SK-N-SH (cell line): ENCODE measurements at regions not wholly inside any gene's neighbourhood (a gene's known extent, or its start where the extent isn't known, plus 50 kb on each side); places are given as distances from the start of the nearest gene placed in this dataset.

ENCODE experiments used
- CTCF ChIA-PET: fragments of 300-600, 350-600 bp; formaldehyde crosslinking; extraction: SDS; loops from one replicate; lab custom pipeline; 2021; lab: Yijun Ruan, JAX
- POLR2A ChIA-PET: fragments of 350-600 bp; sonication (Branson Sonifier 250); formaldehyde crosslinking; extraction: SDS; loops from one replicate; lab custom pipeline; 2020; ENCODE audit warnings: antibody characterized with exemption, inconsistent platforms; lab: Yijun Ruan, JAX
- DNase-seq: peaks from one replicate; pipeline ENCODE4 v3.0.0; 2012
- H2AFZ ChIP-seq: fragments of 200-600 bp; sonication (generic); 2 replicates; pipeline ENCODE4 v1.8.1; 2016; ENCODE audit warnings: antibody characterized with exemption, mild to moderate bottlenecking, low read depth
- H3F3A ChIP-seq: fragments of 200-600 bp; sonication (generic); replicated peaks from 2 replicates; pipeline ENCODE3; 2016; ENCODE audit warnings: antibody characterized with exemption, mild to moderate bottlenecking; ENCODE audit not compliant: insufficient read depth
- H3K27ac ChIP-seq, 2 experiments: fragments of 200-500 bp in 1 of 2; fragments of 200-600 bp in 1 of 2; sonication (Bioruptor generic) in 1 of 2; sonication (generic), shearing (Covaris generic) in 1 of 2; 2 replicates each; pipeline versions ENCODE4 v1.5.1 to v1.6.1; 2014 to 2016; ENCODE audit warnings: low read depth in 2 of 2, inconsistent platforms in 1 of 2, low read length in 1 of 2, mild to moderate bottlenecking in 1 of 2, mixed read lengths in 1 of 2
- H3K27me3 ChIP-seq: fragments of 200-600 bp; sonication (generic), shearing (Covaris generic); 2 replicates; pipeline ENCODE4 v1.6.1; 2016; ENCODE audit warnings: mixed run types; ENCODE audit not compliant: insufficient read depth
- H3K36me3 ChIP-seq, 2 experiments: fragments of 200-500 bp in 1 of 2; fragments of 200-600 bp in 1 of 2; sonication (Bioruptor generic) in 1 of 2; sonication (generic) in 1 of 2; replicated peaks in 1 of 2; 2 replicates each; pipeline versions ENCODE3 to v1.5.1; 2014 to 2016; ENCODE audit warnings: low read length in 1 of 2, mild to moderate bottlenecking in 1 of 2; ENCODE audit not compliant: insufficient read depth in 2 of 2, control insufficient read depth in 1 of 2
- H3K4me1 ChIP-seq, 2 experiments: fragments of 200-500 bp in 1 of 2; fragments of 200-600 bp in 1 of 2; sonication (Bioruptor generic) in 1 of 2; sonication (generic), shearing (Covaris generic) in 1 of 2; 2 replicates each; pipeline versions ENCODE4 v1.5.1 to v1.6.1; 2014 to 2016; ENCODE audit warnings: low read depth in 1 of 2, low read length in 1 of 2, mixed run types in 1 of 2; ENCODE audit not compliant: insufficient read depth in 2 of 2, control insufficient read depth in 1 of 2
- H3K4me2 ChIP-seq: fragments of 200-600 bp; sonication (generic), shearing (Covaris generic); 2 replicates; pipeline ENCODE4 v1.6.1; 2017; ENCODE audit warnings: mixed run types
- H3K4me3 ChIP-seq, 2 experiments: fragments of 200-500 bp in 1 of 2; fragments of 200-600 bp in 1 of 2; sonication (Bioruptor generic) in 1 of 2; sonication (generic), shearing (Covaris generic) in 1 of 2; 2 replicates each; pipeline versions ENCODE4 v1.5.1 to v1.8.1; 2014 to 2016; ENCODE audit warnings: low read depth in 2 of 2, inconsistent platforms in 1 of 2, low read length in 1 of 2, mild to moderate bottlenecking in 1 of 2, mixed read lengths in 1 of 2, moderate library complexity in 1 of 2
- H3K79me2 ChIP-seq: fragments of 200-600 bp; sonication (generic); 2 replicates; pipeline ENCODE4 v1.8.1; 2017; ENCODE audit warnings: mild to moderate bottlenecking; ENCODE audit not compliant: insufficient read depth
- H3K9ac ChIP-seq: fragments of 200-600 bp; sonication (generic); 2 replicates; pipeline ENCODE4 v1.6.1; 2017; ENCODE audit warnings: mixed run types
- H3K9me2 ChIP-seq: fragments of 200-600 bp; sonication (generic); 2 replicates; pipeline ENCODE4 v1.6.1; 2017; ENCODE audit warnings: mixed run types
- H3K9me3 ChIP-seq: fragments of 200-600 bp; sonication (generic); 2 replicates; pipeline ENCODE4 v1.6.1; 2017; ENCODE audit warnings: mixed run types, mild to moderate bottlenecking, moderate library complexity
- H4K20me1 ChIP-seq: fragments of 200-600 bp; sonication (generic); 2 replicates; pipeline ENCODE4 v1.6.1; 2017; ENCODE audit warnings: mild to moderate bottlenecking, mixed run types; ENCODE audit not compliant: insufficient read depth
- CTCF ChIP-seq: fragments of 200-600 bp; sonication (generic); IDR thresholded peaks from 2 replicates; pipeline ENCODE4 v1.6.1; 2017; ENCODE audit warnings: antibody characterized with exemption, mild to moderate bottlenecking, moderate library complexity
- ELF1 ChIP-seq: IDR thresholded peaks from 2 replicates; pipeline ENCODE4 v1.4.0; 2012
- EP300 ChIP-seq, 2 experiments: IDR thresholded peaks; 2 replicates each; pipeline versions ENCODE4 v1.4.0 to v1.6.1; 2012; ENCODE audit warnings: borderline replicate concordance in 1 of 2, low read depth in 1 of 2, low read length in 1 of 2
- FOXJ3 ChIP-seq: sonication (generic); formaldehyde crosslinking; IDR thresholded peaks from 2 replicates; pipeline ENCODE4 v1.5.1; 2020; ENCODE audit warnings: mild to moderate bottlenecking, missing genetic modification reagents
- FOXM1 ChIP-seq: IDR thresholded peaks from 2 replicates; pipeline ENCODE4 v1.4.0; 2012; ENCODE audit warnings: low read depth, mild to moderate bottlenecking
- GATA2 ChIP-seq: sonication (generic); formaldehyde crosslinking; IDR thresholded peaks from 2 replicates; pipeline ENCODE4 v1.5.0; 2020; ENCODE audit warnings: mild to moderate bottlenecking, missing genetic modification reagents
- POLR2AphosphoS5 ChIP-seq: IDR thresholded peaks from 2 replicates; pipeline ENCODE4 v1.6.1; 2012; ENCODE audit warnings: low read depth, low read length
- RXRA ChIP-seq: IDR thresholded peaks from 2 replicates; pipeline ENCODE4 v1.4.0; 2012; ENCODE audit warnings: low read depth, mild to moderate bottlenecking, borderline replicate concordance
- TAF1 ChIP-seq: IDR thresholded peaks from 2 replicates; pipeline ENCODE4 v1.6.1; 2012; ENCODE audit warnings: low read depth, mild to moderate bottlenecking, low read length, moderate library complexity, borderline replicate concordance
- TCF12 ChIP-seq: IDR thresholded peaks from 2 replicates; pipeline ENCODE4 v1.4.0; 2012
- TEAD4 ChIP-seq: IDR thresholded peaks from 2 replicates; pipeline ENCODE4 v1.4.0; 2012; ENCODE audit warnings: mild to moderate bottlenecking, borderline replicate concordance; ENCODE audit not compliant: insufficient read depth
- WGBS: methylation state at CpG from one replicate; pipeline ENCODE4 v1.1.6; 2017; ENCODE audit warnings: low lambda C conversion rate; 5-methylcytosine and 5-hydroxymethylcytosine counted together
- TF ChIP-seq, protein P1 (sequence below): IDR thresholded peaks from 2 replicates; pipeline ENCODE4; 2012
- TF ChIP-seq, protein P2 (sequence below): IDR thresholded peaks from 2 replicates; pipeline ENCODE4 v1.6.1; 2012; ENCODE audit warnings: mild to moderate bottlenecking, low read depth, low read length, moderate library complexity
- TF ChIP-seq, protein P3 (sequence below): fragments of 150-350 bp; IDR thresholded peaks from 2 replicates; pipeline ENCODE4 v1.6.1; 2017; ENCODE audit warnings: antibody characterized with exemption, low read length, low read depth, borderline replicate concordance

DNA sequence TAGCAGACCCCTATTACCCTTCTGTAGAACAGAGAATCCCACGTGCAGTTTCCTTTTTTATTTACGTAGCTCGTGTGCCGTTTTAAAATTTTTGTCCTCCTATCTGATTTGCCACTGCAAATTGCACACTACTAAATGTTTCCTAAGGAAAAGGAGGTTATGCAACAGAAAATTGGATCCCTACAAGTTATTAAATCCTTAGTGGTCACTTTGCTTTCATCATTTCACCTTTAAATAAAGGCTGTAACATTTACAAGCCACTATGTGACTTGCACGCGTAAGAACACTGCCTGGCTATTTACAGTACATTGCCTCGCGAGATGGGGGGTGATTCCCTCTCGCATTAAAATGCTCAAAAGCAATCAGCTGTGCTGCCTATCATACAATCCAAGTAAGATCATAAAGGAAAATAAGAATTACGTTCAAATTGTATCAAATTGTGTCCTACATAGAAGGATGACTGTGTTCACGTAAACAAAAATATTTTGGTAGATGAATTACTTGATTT, 525.6 kb downstream of the SUCLA2 start:
- no peaks in the 10 kb centered on the region for H3K9me2 ChIP-seq
- no peak for DNase-seq
- H3K27ac ChIP-seq, result no peak overlapping the region
- ChIA-PET CTCF (interaction anchor here (1.0 kb wide), 1 partner anchor 502 kb away, joined by 3 read pairs; no protein-coding TSS in a partner anchor), POLR2A (no interaction called here)
- H3K4me3 ChIP-seq, result no peak overlapping the region; a peak in 1 of 4 replicates
- H3K36me3 ChIP-seq, result no peaks in the 10 kb centered on the region
- no peak overlapping the region for H3K9ac ChIP-seq
- no peak overlapping the region for H2AFZ ChIP-seq
- H3K4me1 ChIP-seq, result no peaks in the 10 kb centered on the region
- no peak overlapping the region for H3K4me2 ChIP-seq
- H3F3A ChIP-seq, result peaks cover 4% of the 10 kb centered on the region
- H3K9me3 ChIP-seq, result no peaks in the 10 kb centered on the region
- 51% methylated on average over 11 of the region's 11 CpGs for WGBS
- no peaks in the 10 kb centered on the region for H3K79me2 ChIP-seq
- H4K20me1 ChIP-seq, result no peaks in the 10 kb centered on the region
- TF ChIP-seq TCF12, result no peak
- TF ChIP-seq, protein P1, sequence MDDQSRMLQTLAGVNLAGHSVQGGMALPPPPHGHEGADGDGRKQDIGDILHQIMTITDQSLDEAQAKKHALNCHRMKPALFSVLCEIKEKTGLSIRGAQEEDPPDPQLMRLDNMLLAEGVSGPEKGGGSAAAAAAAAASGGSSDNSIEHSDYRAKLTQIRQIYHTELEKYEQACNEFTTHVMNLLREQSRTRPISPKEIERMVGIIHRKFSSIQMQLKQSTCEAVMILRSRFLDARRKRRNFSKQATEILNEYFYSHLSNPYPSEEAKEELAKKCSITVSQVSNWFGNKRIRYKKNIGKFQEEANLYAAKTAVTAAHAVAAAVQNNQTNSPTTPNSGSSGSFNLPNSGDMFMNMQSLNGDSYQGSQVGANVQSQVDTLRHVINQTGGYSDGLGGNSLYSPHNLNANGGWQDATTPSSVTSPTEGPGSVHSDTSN, result no peak
- TF ChIP-seq, all 33 proteins: peak for 0
- no peaks in the 10 kb centered on the region for H3K27me3 ChIP-seq

- ChIA-PET POLR2A (no interaction called here), CTCF (interaction anchor here (1.0 kb wide), 1 partner anchor 501 kb away, joined by 3 read pairs; no protein-coding TSS in a partner anchor)
- no peaks in the 10 kb centered on the region for H3K4me1 ChIP-seq
- TF ChIP-seq ELF1 (no peak), TAF1 (no peak), TEAD4 (no peak), EP300 (IDR thresholded peaks at IDR 0.05; ENCODE audit: borderline replicate concordance in 1 of 2, low read depth in 1 of 2, low read length in 1 of 2) (no peak), RXRA (no peak), FOXM1 (no peak), FOXJ3 (no peak), CTCF (no peak), GATA2 (CRISPR knock-in tag) (no peak), TCF12 (no peak), POLR2AphosphoS5 (no peak)
- TF ChIP-seq, protein P2, sequence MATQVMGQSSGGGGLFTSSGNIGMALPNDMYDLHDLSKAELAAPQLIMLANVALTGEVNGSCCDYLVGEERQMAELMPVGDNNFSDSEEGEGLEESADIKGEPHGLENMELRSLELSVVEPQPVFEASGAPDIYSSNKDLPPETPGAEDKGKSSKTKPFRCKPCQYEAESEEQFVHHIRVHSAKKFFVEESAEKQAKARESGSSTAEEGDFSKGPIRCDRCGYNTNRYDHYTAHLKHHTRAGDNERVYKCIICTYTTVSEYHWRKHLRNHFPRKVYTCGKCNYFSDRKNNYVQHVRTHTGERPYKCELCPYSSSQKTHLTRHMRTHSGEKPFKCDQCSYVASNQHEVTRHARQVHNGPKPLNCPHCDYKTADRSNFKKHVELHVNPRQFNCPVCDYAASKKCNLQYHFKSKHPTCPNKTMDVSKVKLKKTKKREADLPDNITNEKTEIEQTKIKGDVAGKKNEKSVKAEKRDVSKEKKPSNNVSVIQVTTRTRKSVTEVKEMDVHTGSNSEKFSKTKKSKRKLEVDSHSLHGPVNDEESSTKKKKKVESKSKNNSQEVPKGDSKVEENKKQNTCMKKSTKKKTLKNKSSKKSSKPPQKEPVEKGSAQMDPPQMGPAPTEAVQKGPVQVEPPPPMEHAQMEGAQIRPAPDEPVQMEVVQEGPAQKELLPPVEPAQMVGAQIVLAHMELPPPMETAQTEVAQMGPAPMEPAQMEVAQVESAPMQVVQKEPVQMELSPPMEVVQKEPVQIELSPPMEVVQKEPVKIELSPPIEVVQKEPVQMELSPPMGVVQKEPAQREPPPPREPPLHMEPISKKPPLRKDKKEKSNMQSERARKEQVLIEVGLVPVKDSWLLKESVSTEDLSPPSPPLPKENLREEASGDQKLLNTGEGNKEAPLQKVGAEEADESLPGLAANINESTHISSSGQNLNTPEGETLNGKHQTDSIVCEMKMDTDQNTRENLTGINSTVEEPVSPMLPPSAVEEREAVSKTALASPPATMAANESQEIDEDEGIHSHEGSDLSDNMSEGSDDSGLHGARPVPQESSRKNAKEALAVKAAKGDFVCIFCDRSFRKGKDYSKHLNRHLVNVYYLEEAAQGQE, result no peak
- TF ChIP-seq, protein P3, sequence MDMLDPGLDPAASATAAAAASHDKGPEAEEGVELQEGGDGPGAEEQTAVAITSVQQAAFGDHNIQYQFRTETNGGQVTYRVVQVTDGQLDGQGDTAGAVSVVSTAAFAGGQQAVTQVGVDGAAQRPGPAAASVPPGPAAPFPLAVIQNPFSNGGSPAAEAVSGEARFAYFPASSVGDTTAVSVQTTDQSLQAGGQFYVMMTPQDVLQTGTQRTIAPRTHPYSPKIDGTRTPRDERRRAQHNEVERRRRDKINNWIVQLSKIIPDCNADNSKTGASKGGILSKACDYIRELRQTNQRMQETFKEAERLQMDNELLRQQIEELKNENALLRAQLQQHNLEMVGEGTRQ, result no peak
- no peaks in the 10 kb centered on the region for H4K20me1 ChIP-seq
- H3K27me3 ChIP-seq, result no peaks in the 10 kb centered on the region
- no peaks in the 10 kb centered on the region for H3K9me3 ChIP-seq
- H3K9ac ChIP-seq, result no peak overlapping the region
- H3K27ac ChIP-seq, result no peak overlapping the region
- no peaks in the 10 kb centered on the region for H3K79me2 ChIP-seq
- H3K9me2 ChIP-seq, result no peaks in the 10 kb centered on the region
- DNase-seq, result no peak
- no peak overlapping the region for H3K4me2 ChIP-seq
- no peak overlapping the region for H3K4me3 ChIP-seq
- peaks cover 4% of the 10 kb centered on the region for H3F3A ChIP-seq
- H2AFZ ChIP-seq, result no peak overlapping the region
- WGBS, result 52% methylated on average over 8 of the region's 8 CpGs
- H3K36me3 ChIP-seq, result no peaks in the 10 kb centered on the region
Measured at GRCh38 chr13:47474839-47475238, 526.2 kb downstream of the SUCLA2 start.
